ENCODE measurements at regions not wholly inside any gene's neighbourhood (a gene's known extent, or its start where the extent isn't known, plus 50 kb on each side); places are given as distances from the start of the nearest gene placed in this dataset.

- no peak overlapping the region for H3K4me3 ChIP-seq (ENCODE audit: low read depth, low read length)
- no peak for DNase-seq (ENCODE audit: low read depth)
- no peak for TF ChIP-seq CTCF (IDR thresholded peaks at IDR 0.05; ENCODE audit: control insufficient read depth, extremely low read depth, insufficient read depth)
These were observed 194.9 kb downstream of the RBFOX3 start for GRCh38 chr17:79415909-79416308.

DNA sequence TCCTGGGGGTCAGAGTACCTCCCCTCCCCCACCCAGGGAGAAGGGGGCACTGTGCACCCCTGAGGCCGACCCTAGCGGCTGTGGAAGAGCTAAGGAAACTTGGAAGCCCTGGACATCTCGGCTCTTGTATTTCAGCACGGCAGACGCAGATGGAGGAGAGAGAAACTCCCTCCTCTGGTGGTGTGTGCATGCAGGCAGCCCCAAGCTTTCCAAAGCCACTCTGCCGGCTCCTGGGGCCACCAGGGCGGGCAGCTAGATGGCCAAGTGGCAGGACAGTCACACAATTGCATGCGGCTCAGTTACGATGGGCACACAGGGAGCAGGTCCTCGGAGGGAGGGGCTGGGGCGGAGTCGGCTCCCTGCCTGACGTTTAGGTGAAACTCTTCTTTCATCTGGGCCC is 195.5 kb downstream of the RBFOX3 start:
- TF ChIP-seq CTCF (IDR thresholded peaks at IDR 0.05; ENCODE audit: control insufficient read depth, extremely low read depth, insufficient read depth) = no peak
- no peak overlapping the region for H3K4me3 ChIP-seq (ENCODE audit: low read depth, low read length)
- no peak for DNase-seq (ENCODE audit: low read depth)

GRCh38 chr17:79414793-79415211 is 196.0 kb downstream of the RBFOX3 start:
- DNase-seq (ENCODE audit: low read depth) = no peak
- H3K4me3 ChIP-seq (ENCODE audit: low read depth, low read length) = no peak overlapping the region
- no peak for TF ChIP-seq CTCF (IDR thresholded peaks at IDR 0.05; ENCODE audit: control insufficient read depth, extremely low read depth, insufficient read depth)

- no peak for DNase-seq (ENCODE audit: low read depth)
These were observed 196.6 kb downstream of the RBFOX3 start for GRCh38 chr17:79414063-79414792.

DNA sequence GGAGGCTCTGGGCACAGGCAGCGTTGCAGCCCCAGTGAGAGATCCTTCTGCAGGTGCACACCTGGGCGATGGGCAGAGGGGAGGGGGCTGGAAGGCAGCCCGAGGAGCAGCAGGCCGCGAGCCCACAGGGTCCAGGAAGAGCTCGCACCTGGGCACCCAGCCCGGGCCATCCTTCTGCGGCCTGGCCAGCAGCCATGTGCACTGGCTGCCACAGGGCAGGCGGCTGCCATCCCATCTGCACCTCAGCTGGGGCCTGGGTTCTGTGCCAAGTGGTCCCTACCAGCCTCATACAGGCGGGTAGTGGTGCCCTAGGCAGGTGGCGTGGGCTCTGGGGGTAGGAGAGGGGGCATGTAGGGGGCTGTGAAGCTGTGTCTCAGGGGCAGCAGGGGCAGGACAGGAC is 197.2 kb downstream of the RBFOX3 start:
- no peak for TF ChIP-seq CTCF (IDR thresholded peaks at IDR 0.05; ENCODE audit: control insufficient read depth, extremely low read depth, insufficient read depth)
- DNase-seq (ENCODE audit: low read depth) = peak; percentile 72
- H3K4me3 ChIP-seq (ENCODE audit: low read depth, low read length) = no peak overlapping the region

More at GRCh38 chr17:79414063-79414792, 196.6 kb downstream of the RBFOX3 start:
- TF ChIP-seq CTCF (IDR thresholded peaks at IDR 0.05; ENCODE audit: control insufficient read depth, extremely low read depth, insufficient read depth) = no peak
- H3K4me3 ChIP-seq (ENCODE audit: low read depth, low read length) = no peak overlapping the region

- DNase-seq (ENCODE audit: low read depth) = no peak
- no peak overlapping the region for H3K4me3 ChIP-seq (ENCODE audit: low read depth, low read length)
- no peak for TF ChIP-seq CTCF (IDR thresholded peaks at IDR 0.05; ENCODE audit: control insufficient read depth, extremely low read depth, insufficient read depth)
These were observed 197.9 kb downstream of the RBFOX3 start for GRCh38 chr17:79412886-79413390.

- H3K4me3 ChIP-seq (ENCODE audit: low read depth, low read length) = no peak overlapping the region
- DNase-seq (ENCODE audit: low read depth) = no peak
- TF ChIP-seq CTCF (IDR thresholded peaks at IDR 0.05; ENCODE audit: control insufficient read depth, extremely low read depth, insufficient read depth) = no peak
These were observed 198.7 kb downstream of the RBFOX3 start for GRCh38 chr17:79412110-79412509.

Data from LNCaP clone FGC (cell line).